ENCODE measurements at regions not wholly inside any gene's neighbourhood (a gene's known extent, or its start where the extent isn't known, plus 50 kb on each side); places are given as distances from the start of the nearest gene placed in this dataset.
A peak's percentile ranks its signal among the peaks of the same experiment; 100 is the strongest.

DNA sequence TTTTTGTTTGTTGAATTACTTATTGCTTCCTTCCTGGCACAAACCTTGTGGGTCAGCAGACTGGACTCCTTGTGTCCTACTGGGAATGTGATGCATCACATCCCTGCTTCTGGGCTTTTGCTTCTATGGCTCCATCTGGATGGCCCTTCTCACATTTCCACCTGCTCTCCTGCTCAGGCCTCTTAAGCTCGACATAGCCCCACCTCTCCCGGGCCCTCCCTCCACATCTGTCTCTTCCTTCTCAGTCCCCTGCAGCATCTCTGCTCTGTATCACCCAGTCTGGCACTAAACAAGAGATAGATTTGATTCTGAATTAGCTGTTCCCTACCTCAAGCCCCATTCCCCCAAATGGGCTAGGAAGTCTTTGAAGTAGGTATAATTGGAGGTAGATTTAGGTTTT is 356.8 kb downstream of the DHX35 start:
- DNase-seq = peak; percentile 31

DNA sequence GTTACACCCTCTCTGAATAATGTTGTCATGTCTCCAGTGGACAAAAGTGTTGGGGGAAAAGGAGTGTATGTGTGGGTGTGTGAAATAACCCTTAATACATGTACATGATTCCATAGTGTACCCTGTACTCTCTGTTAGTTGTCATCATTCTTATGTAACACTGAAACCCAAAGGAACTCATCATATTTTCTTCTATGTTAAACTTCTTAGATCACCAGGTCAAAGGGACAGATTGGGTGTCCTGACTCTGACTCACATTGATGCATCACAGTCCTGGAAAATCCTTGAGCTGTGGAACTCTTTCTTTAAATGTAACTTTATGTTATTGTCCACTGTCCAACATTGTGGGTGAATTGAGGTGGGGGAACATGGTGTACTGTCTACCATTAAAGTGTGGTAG is 350.5 kb downstream of the DHX35 start:
- no peak for DNase-seq

GRCh38 chr20:39311851-39312506 is 349.8 kb downstream of the DHX35 start:
- DNase-seq = no peak

DNA sequence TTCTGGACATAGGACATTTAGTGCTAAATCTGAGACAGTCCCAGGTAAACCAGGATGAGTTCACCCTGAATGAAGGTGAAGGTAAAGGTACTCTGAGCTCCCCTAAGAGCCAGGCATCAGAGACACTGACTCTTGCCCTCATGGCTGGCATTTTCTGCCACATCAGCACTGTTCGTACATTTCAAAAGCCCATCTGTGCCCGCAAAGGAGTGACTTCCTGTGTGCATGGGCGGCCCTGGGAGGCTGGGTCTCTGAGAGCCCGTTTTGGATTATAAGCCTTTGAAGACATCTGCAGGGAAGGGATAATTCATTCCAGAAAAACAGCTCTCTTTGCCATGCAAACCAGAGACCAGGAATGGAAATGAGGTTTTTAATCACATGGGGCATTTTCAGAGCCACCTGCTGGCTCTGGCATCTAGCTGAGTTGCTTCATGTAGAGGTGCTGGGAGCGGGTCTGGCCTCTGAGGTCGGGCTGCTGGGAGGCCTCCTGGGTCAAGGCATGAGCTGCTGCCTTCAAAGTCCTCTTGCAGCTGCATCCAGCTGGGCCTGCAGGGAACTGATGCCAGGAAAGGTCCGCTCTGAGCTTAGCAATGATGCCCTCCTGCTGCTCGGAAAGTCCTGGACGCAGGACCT is 348.3 kb downstream of the DHX35 start:
- no peak for DNase-seq

DNA sequence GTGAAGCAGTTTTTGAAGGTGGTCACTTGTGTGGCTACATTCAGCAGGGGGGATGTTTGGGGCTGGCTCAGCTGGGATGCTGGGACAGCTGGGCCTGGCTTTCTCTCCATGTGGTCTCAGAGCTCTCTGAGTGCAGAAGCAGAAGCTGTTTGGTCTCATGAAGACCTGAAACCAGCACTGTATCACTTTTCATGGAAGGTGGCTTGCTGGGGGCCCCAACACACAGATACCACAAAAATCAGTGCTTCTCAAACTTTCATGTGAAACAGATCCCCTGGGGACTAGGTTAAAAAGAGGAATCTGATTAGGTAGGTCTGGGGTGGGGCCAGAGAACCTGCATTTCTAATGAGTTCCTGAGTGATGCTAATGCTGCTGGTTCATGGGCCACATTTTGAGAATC is 347.3 kb downstream of the DHX35 start:
- DNase-seq = no peak

DNA sequence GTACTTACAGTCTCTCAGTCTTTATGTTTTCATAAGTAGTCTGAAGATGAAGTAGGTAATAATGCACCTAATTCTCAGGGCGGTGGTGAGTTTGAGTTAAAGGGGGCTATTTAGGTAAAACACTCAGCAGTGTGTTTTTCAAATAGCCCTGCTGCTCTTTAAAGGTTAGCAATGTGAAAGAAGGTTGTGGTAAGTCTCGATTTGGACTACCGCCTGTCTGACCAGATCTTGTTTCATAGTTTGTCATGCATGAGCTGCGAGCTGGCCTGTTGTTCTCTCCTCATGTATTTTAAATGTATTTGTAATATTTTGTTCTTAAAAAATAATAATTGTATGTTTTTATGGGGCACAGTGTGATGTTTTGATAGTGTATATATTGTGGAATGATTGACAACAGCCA is 340.2 kb downstream of the DHX35 start:
- no peak for DNase-seq

- DNase-seq = no peak
Measured at GRCh38 chr20:39299783-39300182, 337.6 kb downstream of the DHX35 start.

- no peak for DNase-seq
Measured at GRCh38 chr20:39298571-39299506, 336.7 kb downstream of the DHX35 start.

- DNase-seq = no peak
Measured at GRCh38 chr20:39298121-39298520, 336.0 kb downstream of the DHX35 start.

DNA sequence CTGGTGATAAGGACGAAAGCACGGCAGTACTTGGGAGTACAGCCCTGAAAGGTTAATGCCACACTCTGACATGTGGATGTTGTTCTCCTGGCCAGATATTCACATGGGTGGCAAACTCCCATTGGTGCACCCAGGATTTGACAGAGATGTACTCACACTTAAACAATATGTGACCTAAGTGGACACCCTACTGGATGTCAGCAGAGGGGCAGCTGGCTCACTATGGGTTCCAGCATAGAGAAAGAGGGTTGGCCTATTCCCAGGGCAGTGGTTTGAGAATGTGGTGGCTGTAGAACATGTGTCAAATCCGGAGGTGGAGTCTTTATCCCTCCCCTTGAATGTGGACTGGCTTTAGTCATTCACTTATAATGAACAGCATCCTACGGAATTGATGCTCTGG is 333.2 kb downstream of the DHX35 start:
- no peak for DNase-seq

DNA sequence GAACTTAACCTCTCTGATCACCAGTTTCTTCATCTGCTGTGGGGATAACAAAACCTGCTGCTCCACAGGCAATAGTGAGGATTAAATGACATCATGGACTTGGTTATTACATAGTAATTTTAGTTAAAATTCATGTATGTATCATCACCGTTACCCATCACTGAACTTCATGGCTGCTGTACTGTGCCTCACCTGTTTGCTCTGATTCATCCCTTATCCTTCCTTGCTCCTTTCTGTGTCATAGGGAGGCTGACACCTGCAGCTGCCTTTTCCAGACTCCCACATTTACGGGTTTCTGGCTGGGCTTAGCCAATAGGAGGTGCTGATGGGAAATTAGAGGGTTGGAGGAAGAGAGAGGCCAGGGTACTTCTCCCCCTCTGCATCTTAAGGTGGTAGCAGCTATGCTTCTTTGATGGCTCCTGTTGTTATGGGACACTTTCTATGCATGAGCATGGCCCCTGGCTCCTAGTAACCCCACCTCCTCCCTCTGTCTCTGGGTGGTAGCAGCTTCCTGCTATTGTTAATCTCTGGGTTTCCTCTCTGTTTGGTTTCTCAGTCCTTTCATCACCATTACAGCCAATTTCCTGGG is 332.1 kb downstream of the DHX35 start:
- DNase-seq = no peak

GRCh38 chr20:39292193-39292736 is 330.1 kb downstream of the DHX35 start:
- DNase-seq = no peak

DNA sequence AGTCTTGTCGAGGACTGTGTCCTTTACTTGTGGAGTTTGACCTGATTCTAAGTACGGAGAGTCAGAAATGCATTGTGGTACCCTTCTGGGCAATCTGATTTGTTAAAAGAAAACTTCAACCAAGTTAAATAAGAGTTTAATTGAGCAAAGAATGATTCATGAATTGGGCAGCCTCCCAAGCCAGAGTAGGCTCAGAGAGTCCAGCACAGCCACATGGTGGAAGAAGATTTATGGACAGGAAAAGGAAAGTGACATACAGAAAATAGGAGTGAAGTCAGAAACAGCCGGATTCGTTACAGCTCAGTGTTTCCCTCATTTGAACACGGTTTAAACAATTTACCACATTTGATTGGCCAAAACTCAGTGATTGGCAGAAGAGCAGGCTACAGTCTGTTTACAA is 329.2 kb downstream of the DHX35 start:
- DNase-seq = no peak

- DNase-seq = no peak
Measured at GRCh38 chr20:39290575-39290974, 328.4 kb downstream of the DHX35 start.

- no peak for DNase-seq
Measured at GRCh38 chr20:39289831-39290230, 327.7 kb downstream of the DHX35 start.

- peak; percentile 7 for DNase-seq
Measured at GRCh38 chr20:39289316-39289715, 327.2 kb downstream of the DHX35 start.

- DNase-seq = no peak
Measured at GRCh38 chr20:39283464-39283863, 321.3 kb downstream of the DHX35 start.

- no peak for DNase-seq
Measured at GRCh38 chr20:39282619-39283092, 320.5 kb downstream of the DHX35 start.

DNA sequence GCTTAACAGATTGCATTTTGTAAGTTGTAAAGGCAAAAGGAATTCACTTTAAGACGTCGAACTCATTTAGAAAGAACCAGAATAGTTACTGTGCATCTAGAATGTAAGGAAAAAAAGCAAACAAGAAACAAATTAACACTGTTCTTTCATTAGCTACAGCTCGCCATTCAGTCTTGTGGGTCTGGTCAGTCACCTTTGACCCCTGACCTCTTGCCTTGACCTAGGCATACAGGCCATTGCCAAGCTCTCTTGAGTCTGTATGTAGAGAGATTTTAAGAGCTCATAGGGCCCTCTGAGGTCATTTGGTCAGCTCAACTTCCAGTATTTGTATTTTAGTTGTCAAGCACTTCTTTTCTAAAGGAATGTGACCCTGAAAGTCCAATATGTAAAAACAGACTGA is 318.7 kb downstream of the DHX35 start:
- DNase-seq = no peak

GRCh38 chr20:39278230-39278788 is 316.2 kb downstream of the DHX35 start:
- DNase-seq = no peak

GRCh38 chr20:39277185-39277584 is 315.0 kb downstream of the DHX35 start:
- no peak for DNase-seq

DNA sequence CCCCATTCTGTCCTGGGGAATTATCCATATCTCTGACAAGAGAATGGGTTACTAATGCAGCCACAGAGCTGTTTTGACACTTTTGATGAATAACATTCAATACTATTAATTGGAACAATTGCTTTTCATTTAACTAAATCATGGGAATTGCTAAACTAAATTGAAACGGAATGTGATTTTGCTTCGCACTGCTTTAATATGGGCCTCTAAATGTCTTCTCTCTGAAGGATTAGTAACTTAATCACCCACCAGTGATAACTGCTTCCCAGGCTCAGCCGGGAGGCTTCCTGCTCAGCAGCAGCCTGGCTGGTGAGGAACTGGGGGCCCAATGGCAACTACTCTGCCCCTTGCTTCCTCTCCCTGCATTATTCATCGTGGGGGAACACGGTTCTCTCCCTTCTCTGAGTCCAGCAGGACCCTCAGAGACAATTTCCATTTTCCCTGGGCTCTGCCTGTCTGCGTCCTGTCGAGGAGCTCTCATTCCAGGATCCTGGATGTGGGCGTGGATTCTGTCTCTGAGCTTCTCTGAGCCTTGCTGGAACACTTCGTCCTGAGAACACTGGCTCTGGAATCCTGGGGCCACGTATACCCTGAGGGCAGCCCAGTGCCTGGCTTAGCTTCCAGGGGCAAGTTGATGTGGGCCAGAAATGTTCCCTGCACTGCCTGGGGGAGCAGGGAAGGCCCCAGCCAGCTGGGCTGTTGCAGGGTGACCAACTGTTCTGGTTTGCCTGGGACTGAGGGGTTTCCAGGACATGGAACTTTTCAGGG is 308.9 kb downstream of the DHX35 start:
- no peak for DNase-seq
